Liver (tissue), 8 donors: ENCODE measurements at regions not wholly inside any gene's neighbourhood (a gene's known extent, or its start where the extent isn't known, plus 50 kb on each side); places are given as distances from the start of the nearest gene placed in this dataset.

ENCODE experiments used
- DNase-seq: peaks from one replicate; pipeline ENCODE4 v3.0.0-alpha.2; 2017; ENCODE audit warnings: low spot score
- H3K27ac ChIP-seq, 2 donors: one replicate each; pipeline ENCODE4 v1.7.0; 2013; ENCODE audit warnings: inconsistent platforms in 2 of 2, low read length in 2 of 2, control low read depth in 1 of 2, low read depth in 1 of 2, mild to moderate bottlenecking in 1 of 2
- H3K27me3 ChIP-seq, 4 donors: one replicate each; pipeline versions ENCODE4 v1.6.1 to v1.7.0; 2013; ENCODE audit warnings: low read length in 3 of 4, inconsistent platforms in 1 of 4, mild to moderate bottlenecking in 1 of 4, moderate library complexity in 1 of 4; ENCODE audit not compliant: control insufficient read depth in 4 of 4, insufficient read depth in 4 of 4
- H3K36me3 ChIP-seq, 4 donors: one replicate each; pipeline versions ENCODE4 v1.6.1 to v1.7.0; 2013; ENCODE audit warnings: low read length in 3 of 4, mild to moderate bottlenecking in 3 of 4, low read depth in 1 of 4, moderate library complexity in 1 of 4; ENCODE audit not compliant: control insufficient read depth in 4 of 4, insufficient read depth in 3 of 4
- H3K4me1 ChIP-seq, 4 donors: one replicate each; pipeline versions ENCODE4 v1.6.1 to v1.7.0; 2013; ENCODE audit warnings: low read length in 3 of 4, mild to moderate bottlenecking in 3 of 4, moderate library complexity in 1 of 4; ENCODE audit not compliant: control insufficient read depth in 4 of 4, insufficient read depth in 4 of 4
- H3K4me3 ChIP-seq, 3 donors: one replicate each; pipeline versions ENCODE4 v1.6.1 to v1.7.0; 2013; ENCODE audit warnings: low read length in 3 of 3, control low read depth in 1 of 3, low read depth in 1 of 3, mild to moderate bottlenecking in 1 of 3
- H3K9ac ChIP-seq, 2 donors: one replicate each; pipeline ENCODE4 v1.7.0; 2013; ENCODE audit warnings: low read length in 2 of 2, mild to moderate bottlenecking in 2 of 2, moderate library complexity in 2 of 2, control low read depth in 1 of 2, low read depth in 1 of 2
- H3K9me3 ChIP-seq, 4 donors: one replicate each; pipeline versions ENCODE4 v1.6.1 to v1.7.0; 2013; ENCODE audit warnings: low read length in 3 of 4; ENCODE audit not compliant: control insufficient read depth in 4 of 4
- EGR1 ChIP-seq, 2 donors: IDR thresholded peaks; 2 replicates each; pipeline ENCODE4 v1.6.1; 2016 to 2018; ENCODE audit warnings: antibody characterized with exemption in 2 of 2, low read depth in 2 of 2
- FOXA1 ChIP-seq: IDR thresholded peaks from 2 replicates; pipeline ENCODE4 v1.6.1; 2016; ENCODE audit warnings: antibody characterized with exemption
- FOXA2 ChIP-seq: IDR thresholded peaks from 2 replicates; pipeline ENCODE4 v1.6.1; 2016; ENCODE audit warnings: antibody characterized with exemption
- GABPA ChIP-seq, 2 donors: IDR thresholded peaks in 1 of 2; conservative IDR thresholded peaks in 1 of 2; 2 replicates each; pipeline ENCODE4 v1.6.1; 2016; ENCODE audit warnings: antibody characterized with exemption in 2 of 2, mild to moderate bottlenecking in 1 of 2, moderate library complexity in 1 of 2
- HNF4A ChIP-seq, 2 donors: conservative IDR thresholded peaks; 2 replicates each; pipeline ENCODE4 v1.6.1; 2016; ENCODE audit warnings: antibody characterized with exemption in 2 of 2, mild to moderate bottlenecking in 2 of 2
- HNF4G ChIP-seq: IDR thresholded peaks from 2 replicates; pipeline ENCODE4 v1.6.1; 2016; ENCODE audit warnings: antibody characterized with exemption
- JUND ChIP-seq, 2 donors: IDR thresholded peaks; 2 replicates each; pipeline ENCODE4 v1.6.1; 2016; ENCODE audit warnings: antibody characterized with exemption in 2 of 2
- NR2F2 ChIP-seq: IDR thresholded peaks from 2 replicates; pipeline ENCODE4 v1.6.1; 2016; ENCODE audit warnings: antibody characterized with exemption
- RAD21 ChIP-seq, 2 donors: IDR thresholded peaks; 2 replicates each; pipeline ENCODE4 v1.6.1; 2016; ENCODE audit warnings: antibody characterized with exemption in 2 of 2, mild to moderate bottlenecking in 2 of 2
- RXRA ChIP-seq, 2 donors: IDR thresholded peaks; 2 replicates each; pipeline ENCODE4 v1.6.1; 2017 to 2018; ENCODE audit warnings: antibody characterized with exemption in 2 of 2, mild to moderate bottlenecking in 1 of 2
- SP1 ChIP-seq: IDR thresholded peaks from 2 replicates; pipeline ENCODE4 v1.6.1; 2018; ENCODE audit warnings: antibody characterized with exemption, mild to moderate bottlenecking
- TAF1 ChIP-seq: conservative IDR thresholded peaks from 2 replicates; pipeline ENCODE4 v1.6.1; 2016; ENCODE audit warnings: antibody characterized with exemption, mild to moderate bottlenecking
- YY1 ChIP-seq: IDR thresholded peaks from 2 replicates; pipeline ENCODE4 v1.6.1; 2016; ENCODE audit warnings: antibody characterized with exemption, mild to moderate bottlenecking
- WGBS: extraction: QIAGEN DNeasy Blood & Tissue Kit; methylation state at CpG from one replicate; pipeline ENCODE4 v1.1.7; 2013; 5-methylcytosine and 5-hydroxymethylcytosine counted together
- TF ChIP-seq, protein P1 (sequence below): IDR thresholded peaks from 2 replicates; pipeline ENCODE4 v1.6.1; 2016; ENCODE audit warnings: antibody characterized with exemption
- TF ChIP-seq, protein P2 (sequence below): IDR thresholded peaks from 2 replicates; pipeline ENCODE4 v1.6.1; 2016; ENCODE audit warnings: antibody characterized with exemption
- TF ChIP-seq, protein P3 (sequence below): fragments of 150-350 bp; IDR thresholded peaks from 2 replicates; pipeline ENCODE4 v1.5.1; 2017; ENCODE audit warnings: improper control_type of control experiment, low read depth, low read length; ENCODE audit not compliant: missing input control
- TF ChIP-seq, protein P4 (sequence below): IDR thresholded peaks from 2 replicates; pipeline ENCODE4 v1.6.1; 2016; ENCODE audit warnings: antibody characterized with exemption
- TF ChIP-seq, protein P5 (sequence below): IDR thresholded peaks from 2 replicates; pipeline ENCODE4 v1.6.1; 2016; ENCODE audit warnings: antibody characterized with exemption, mild to moderate bottlenecking
- donor health status: healthy.
- donor health status: healthy.
- donor health status: healthy.
- donor health status: healthy.
- donor health status: healthy.

DNA sequence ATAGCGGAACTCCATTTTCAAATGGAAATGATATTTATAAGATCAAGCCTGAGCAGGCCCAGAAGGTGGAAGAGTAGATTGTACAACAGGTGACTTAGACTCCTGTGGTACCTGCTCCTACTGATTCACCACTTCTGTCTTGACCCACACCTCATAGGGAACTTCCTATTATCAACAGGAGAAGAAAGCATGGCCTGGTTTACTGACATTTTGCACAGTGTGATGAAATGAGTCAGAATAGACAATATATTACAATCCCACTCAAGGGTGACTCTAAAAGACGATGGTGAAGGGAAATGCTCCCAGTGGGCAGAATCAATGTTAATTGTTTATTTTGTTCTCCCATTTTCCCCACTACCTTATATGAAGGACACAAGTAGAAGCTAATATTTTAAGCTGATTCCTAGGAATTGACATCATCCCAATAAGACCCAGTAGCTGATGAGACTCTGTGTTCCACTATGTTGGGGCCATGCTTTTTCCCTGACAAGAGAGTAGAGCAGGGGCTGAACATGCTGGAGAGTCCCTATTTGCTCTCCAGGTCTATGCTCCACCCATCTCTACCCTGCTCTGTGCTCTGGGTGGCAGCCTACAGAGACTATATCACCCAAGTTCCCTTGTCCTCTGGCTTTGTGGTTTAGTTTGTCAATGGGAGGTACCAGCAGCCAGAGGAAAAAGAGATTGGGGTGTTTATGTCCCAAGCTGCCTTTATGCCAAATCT, 163.4 kb upstream of the FSTL4 start:
- H3K27ac ChIP-seq: no peak overlapping the region
- H3K36me3 ChIP-seq: no peaks in the 10 kb centered on the region
- no peak for TF ChIP-seq RXRA (IDR thresholded peaks at IDR 0.05)
- no peak for TF ChIP-seq HNF4G
- no peak for TF ChIP-seq FOXA2
- TF ChIP-seq HNF4A (conservative IDR thresholded peaks at IDR 0.05): no peak
- no peak for TF ChIP-seq EGR1 (IDR thresholded peaks at IDR 0.05; ENCODE audit: low read depth in 2 of 2)
- TF ChIP-seq RAD21 (IDR thresholded peaks at IDR 0.05): no peak
- no peak for TF ChIP-seq SP1
- no peak for TF ChIP-seq JUND (IDR thresholded peaks at IDR 0.05)
- TF ChIP-seq, protein P1, sequence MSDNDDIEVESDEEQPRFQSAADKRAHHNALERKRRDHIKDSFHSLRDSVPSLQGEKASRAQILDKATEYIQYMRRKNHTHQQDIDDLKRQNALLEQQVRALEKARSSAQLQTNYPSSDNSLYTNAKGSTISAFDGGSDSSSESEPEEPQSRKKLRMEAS: no peak
- TF ChIP-seq, protein P2, sequence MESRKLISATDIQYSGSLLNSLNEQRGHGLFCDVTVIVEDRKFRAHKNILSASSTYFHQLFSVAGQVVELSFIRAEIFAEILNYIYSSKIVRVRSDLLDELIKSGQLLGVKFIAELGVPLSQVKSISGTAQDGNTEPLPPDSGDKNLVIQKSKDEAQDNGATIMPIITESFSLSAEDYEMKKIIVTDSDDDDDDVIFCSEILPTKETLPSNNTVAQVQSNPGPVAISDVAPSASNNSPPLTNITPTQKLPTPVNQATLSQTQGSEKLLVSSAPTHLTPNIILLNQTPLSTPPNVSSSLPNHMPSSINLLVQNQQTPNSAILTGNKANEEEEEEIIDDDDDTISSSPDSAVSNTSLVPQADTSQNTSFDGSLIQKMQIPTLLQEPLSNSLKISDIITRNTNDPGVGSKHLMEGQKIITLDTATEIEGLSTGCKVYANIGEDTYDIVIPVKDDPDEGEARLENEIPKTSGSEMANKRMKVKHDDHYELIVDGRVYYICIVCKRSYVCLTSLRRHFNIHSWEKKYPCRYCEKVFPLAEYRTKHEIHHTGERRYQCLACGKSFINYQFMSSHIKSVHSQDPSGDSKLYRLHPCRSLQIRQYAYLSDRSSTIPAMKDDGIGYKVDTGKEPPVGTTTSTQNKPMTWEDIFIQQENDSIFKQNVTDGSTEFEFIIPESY: no peak
- TF ChIP-seq, protein P3, sequence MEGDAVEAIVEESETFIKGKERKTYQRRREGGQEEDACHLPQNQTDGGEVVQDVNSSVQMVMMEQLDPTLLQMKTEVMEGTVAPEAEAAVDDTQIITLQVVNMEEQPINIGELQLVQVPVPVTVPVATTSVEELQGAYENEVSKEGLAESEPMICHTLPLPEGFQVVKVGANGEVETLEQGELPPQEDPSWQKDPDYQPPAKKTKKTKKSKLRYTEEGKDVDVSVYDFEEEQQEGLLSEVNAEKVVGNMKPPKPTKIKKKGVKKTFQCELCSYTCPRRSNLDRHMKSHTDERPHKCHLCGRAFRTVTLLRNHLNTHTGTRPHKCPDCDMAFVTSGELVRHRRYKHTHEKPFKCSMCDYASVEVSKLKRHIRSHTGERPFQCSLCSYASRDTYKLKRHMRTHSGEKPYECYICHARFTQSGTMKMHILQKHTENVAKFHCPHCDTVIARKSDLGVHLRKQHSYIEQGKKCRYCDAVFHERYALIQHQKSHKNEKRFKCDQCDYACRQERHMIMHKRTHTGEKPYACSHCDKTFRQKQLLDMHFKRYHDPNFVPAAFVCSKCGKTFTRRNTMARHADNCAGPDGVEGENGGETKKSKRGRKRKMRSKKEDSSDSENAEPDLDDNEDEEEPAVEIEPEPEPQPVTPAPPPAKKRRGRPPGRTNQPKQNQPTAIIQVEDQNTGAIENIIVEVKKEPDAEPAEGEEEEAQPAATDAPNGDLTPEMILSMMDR: no peak
- TF ChIP-seq, protein P4, sequence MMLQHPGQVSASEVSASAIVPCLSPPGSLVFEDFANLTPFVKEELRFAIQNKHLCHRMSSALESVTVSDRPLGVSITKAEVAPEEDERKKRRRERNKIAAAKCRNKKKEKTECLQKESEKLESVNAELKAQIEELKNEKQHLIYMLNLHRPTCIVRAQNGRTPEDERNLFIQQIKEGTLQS: no peak
- no peak for TF ChIP-seq TAF1
- TF ChIP-seq, protein P5, sequence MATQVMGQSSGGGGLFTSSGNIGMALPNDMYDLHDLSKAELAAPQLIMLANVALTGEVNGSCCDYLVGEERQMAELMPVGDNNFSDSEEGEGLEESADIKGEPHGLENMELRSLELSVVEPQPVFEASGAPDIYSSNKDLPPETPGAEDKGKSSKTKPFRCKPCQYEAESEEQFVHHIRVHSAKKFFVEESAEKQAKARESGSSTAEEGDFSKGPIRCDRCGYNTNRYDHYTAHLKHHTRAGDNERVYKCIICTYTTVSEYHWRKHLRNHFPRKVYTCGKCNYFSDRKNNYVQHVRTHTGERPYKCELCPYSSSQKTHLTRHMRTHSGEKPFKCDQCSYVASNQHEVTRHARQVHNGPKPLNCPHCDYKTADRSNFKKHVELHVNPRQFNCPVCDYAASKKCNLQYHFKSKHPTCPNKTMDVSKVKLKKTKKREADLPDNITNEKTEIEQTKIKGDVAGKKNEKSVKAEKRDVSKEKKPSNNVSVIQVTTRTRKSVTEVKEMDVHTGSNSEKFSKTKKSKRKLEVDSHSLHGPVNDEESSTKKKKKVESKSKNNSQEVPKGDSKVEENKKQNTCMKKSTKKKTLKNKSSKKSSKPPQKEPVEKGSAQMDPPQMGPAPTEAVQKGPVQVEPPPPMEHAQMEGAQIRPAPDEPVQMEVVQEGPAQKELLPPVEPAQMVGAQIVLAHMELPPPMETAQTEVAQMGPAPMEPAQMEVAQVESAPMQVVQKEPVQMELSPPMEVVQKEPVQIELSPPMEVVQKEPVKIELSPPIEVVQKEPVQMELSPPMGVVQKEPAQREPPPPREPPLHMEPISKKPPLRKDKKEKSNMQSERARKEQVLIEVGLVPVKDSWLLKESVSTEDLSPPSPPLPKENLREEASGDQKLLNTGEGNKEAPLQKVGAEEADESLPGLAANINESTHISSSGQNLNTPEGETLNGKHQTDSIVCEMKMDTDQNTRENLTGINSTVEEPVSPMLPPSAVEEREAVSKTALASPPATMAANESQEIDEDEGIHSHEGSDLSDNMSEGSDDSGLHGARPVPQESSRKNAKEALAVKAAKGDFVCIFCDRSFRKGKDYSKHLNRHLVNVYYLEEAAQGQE: no peak
- TF ChIP-seq FOXA1: no peak
- no peak for TF ChIP-seq GABPA (IDR thresholded peaks at IDR 0.05 in 1 of 2, conservative IDR thresholded peaks at IDR 0.05 in 1 of 2)
- TF ChIP-seq YY1: no peak
- no peak for TF ChIP-seq NR2F2
- H3K9me3 ChIP-seq: peaks cover 0 to 3% (median 0%) of the 10 kb centered on the region in 4 donors
- H3K27me3 ChIP-seq: no peaks in the 10 kb centered on the region
- WGBS: 86% methylated on average over 2 of the region's 2 CpGs
- H3K4me1 ChIP-seq: no peaks in the 10 kb centered on the region
- no peak overlapping the region for H3K4me3 ChIP-seq
- H3K9ac ChIP-seq: no peak overlapping the region
- DNase-seq: no peak
